ENCODE measurements at regions not wholly inside any gene's neighbourhood (a gene's known extent, or its start where the extent isn't known, plus 50 kb on each side); places are given as distances from the start of the nearest gene placed in this dataset.

DNA sequence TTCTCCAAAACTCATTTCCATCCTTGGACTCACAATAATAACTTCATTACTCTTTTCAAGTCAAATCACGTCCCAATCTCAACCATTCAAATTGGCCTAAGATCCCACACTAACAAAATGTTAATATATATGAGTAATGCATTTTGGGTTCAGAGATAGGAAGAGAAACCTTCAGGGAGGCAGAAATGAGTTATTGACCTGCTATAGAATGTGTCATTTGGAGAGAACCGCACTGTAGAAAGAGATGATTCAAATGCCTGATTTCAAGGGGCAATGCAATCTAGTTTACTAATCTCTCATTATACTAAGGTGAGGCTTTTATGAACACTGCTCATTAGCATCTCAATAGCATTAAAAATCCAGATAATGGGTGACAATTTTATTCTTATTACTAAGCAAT is 1595.0 kb upstream of the GOT2 start:
- TF ChIP-seq, protein P1, sequence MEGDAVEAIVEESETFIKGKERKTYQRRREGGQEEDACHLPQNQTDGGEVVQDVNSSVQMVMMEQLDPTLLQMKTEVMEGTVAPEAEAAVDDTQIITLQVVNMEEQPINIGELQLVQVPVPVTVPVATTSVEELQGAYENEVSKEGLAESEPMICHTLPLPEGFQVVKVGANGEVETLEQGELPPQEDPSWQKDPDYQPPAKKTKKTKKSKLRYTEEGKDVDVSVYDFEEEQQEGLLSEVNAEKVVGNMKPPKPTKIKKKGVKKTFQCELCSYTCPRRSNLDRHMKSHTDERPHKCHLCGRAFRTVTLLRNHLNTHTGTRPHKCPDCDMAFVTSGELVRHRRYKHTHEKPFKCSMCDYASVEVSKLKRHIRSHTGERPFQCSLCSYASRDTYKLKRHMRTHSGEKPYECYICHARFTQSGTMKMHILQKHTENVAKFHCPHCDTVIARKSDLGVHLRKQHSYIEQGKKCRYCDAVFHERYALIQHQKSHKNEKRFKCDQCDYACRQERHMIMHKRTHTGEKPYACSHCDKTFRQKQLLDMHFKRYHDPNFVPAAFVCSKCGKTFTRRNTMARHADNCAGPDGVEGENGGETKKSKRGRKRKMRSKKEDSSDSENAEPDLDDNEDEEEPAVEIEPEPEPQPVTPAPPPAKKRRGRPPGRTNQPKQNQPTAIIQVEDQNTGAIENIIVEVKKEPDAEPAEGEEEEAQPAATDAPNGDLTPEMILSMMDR (IDR thresholded peaks at IDR 0.05) = no peak
- no peak for TF ChIP-seq POLR2A (IDR thresholded peaks at IDR 0.05; ENCODE audit: low read depth)
- no peak for TF ChIP-seq POLR2AphosphoS5 (IDR thresholded peaks at IDR 0.05)
- TF ChIP-seq EP300 (IDR thresholded peaks at IDR 0.05) = no peak
